ENCODE measurements at regions not wholly inside any gene's neighbourhood (a gene's known extent, or its start where the extent isn't known, plus 50 kb on each side); places are given as distances from the start of the nearest gene placed in this dataset.

DNA sequence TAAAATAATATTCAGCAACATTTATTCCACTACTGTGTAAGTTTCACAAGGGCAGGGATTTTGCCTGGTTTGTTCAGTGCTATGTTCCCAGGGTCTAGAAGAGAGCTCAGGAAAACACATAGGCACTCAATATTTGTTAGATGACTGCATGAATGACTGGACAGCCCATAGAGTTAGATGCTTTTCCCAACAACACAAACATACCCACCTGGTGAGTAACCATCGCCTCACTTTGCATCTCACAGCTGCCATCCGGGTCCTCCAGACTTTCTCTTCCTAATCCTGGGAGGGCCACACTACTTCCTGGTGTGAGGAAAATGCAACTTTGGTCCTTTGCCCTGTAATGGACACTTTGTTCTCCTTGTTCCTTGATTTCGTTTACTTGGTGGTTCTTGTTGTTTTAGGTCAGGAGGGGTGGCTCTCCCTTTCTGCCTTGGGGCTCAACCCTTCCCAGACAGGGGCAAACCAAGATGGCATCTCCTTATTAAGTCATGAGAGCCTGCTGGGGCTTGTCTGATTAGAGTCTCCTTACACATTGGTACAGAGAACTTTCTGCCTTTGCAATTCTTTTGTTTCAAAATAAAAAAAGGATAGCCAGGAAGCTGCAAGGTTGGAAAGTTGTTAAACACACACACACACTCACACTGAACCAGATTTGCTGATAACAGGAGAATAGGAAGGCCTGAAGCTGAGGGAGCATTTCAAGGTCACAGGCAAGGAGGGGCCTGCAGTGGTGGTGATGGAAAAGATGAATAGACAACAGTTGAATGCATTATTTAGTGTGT lies 190.6 kb downstream of the MID1IP1 start:
- DNase-seq = no peak
- Histone ChIP-seq H3K4me1 (ENCODE audit: control insufficient read depth in 1 of 2, insufficient read depth in 2 of 2, low read depth in 1 of 2, low read length in 1 of 2) (no peaks in the 10 kb centered on the region; a peak in 1 of 4 replicates), H4K20me1 (ENCODE audit: insufficient read depth) (no peaks in the 10 kb centered on the region), H2AFZ (ENCODE audit: low read depth) (no peak overlapping the region), H3K9me3 (no peaks in the 10 kb centered on the region), H3K9me2 (no peaks in the 10 kb centered on the region), H3K79me2 (ENCODE audit: insufficient read depth) (no peaks in the 10 kb centered on the region), H3K4me2 (no peak overlapping the region), H3K4me3 (ENCODE audit: low read depth in 2 of 2, low read length in 1 of 2) (no peak overlapping the region), H3K36me3 (replicated peaks in 1 of 2; ENCODE audit: control insufficient read depth in 1 of 2, insufficient read depth in 2 of 2, low read length in 1 of 2) (no peaks in the 10 kb centered on the region), H3F3A (replicated peaks; ENCODE audit: insufficient read depth) (no peaks in the 10 kb centered on the region), H3K27me3 (ENCODE audit: insufficient read depth) (no peaks in the 10 kb centered on the region), H3K9ac (no peak overlapping the region), H3K27ac (ENCODE audit: low read depth in 2 of 2, low read length in 1 of 2) (no peak overlapping the region)
- TF ChIP-seq RCOR1 (IDR thresholded peaks at IDR 0.05; ENCODE audit: low read length) (no peak), POLR2AphosphoS5 (IDR thresholded peaks at IDR 0.05; ENCODE audit: low read depth, low read length) (no peak), FOSL2 (IDR thresholded peaks at IDR 0.05; ENCODE audit: borderline replicate concordance, low read depth) (no peak), CHD2 (IDR thresholded peaks at IDR 0.05; ENCODE audit: low read length, partially characterized antibody) (no peak), GATA2 (CRISPR knock-in tag; IDR thresholded peaks at IDR 0.05) (no peak), JUND (IDR thresholded peaks at IDR 0.05) (no peak), EP300 (IDR thresholded peaks at IDR 0.05; ENCODE audit: borderline replicate concordance in 1 of 2, low read depth in 1 of 2, low read length in 1 of 2) (no peak), FOXJ3 (CRISPR knock-in tag; IDR thresholded peaks at IDR 0.05) (no peak), MXI1 (IDR thresholded peaks at IDR 0.05; ENCODE audit: low read depth, low read length) (no peak)
- TF ChIP-seq, protein P1, sequence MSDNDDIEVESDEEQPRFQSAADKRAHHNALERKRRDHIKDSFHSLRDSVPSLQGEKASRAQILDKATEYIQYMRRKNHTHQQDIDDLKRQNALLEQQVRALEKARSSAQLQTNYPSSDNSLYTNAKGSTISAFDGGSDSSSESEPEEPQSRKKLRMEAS (IDR thresholded peaks at IDR 0.05; ENCODE audit: low read depth) = no peak
- TF ChIP-seq, protein P2, sequence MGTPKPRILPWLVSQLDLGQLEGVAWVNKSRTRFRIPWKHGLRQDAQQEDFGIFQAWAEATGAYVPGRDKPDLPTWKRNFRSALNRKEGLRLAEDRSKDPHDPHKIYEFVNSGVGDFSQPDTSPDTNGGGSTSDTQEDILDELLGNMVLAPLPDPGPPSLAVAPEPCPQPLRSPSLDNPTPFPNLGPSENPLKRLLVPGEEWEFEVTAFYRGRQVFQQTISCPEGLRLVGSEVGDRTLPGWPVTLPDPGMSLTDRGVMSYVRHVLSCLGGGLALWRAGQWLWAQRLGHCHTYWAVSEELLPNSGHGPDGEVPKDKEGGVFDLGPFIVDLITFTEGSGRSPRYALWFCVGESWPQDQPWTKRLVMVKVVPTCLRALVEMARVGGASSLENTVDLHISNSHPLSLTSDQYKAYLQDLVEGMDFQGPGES (IDR thresholded peaks at IDR 0.05; ENCODE audit: low read depth, low read length) = no peak
- WGBS (ENCODE audit: low lambda C conversion rate) = 23% methylated on average over 3 of the region's 3 CpGs
- ChIA-PET POLR2A (interaction anchor here (1.4 kb wide), 1 partner anchor 186 kb away, joined by 4 read pairs; no protein-coding TSS in a partner anchor), CTCF (interaction anchor here (1.0 kb wide), 1 partner anchor 8 kb away, joined by 3 read pairs; no protein-coding TSS in a partner anchor)

DNA sequence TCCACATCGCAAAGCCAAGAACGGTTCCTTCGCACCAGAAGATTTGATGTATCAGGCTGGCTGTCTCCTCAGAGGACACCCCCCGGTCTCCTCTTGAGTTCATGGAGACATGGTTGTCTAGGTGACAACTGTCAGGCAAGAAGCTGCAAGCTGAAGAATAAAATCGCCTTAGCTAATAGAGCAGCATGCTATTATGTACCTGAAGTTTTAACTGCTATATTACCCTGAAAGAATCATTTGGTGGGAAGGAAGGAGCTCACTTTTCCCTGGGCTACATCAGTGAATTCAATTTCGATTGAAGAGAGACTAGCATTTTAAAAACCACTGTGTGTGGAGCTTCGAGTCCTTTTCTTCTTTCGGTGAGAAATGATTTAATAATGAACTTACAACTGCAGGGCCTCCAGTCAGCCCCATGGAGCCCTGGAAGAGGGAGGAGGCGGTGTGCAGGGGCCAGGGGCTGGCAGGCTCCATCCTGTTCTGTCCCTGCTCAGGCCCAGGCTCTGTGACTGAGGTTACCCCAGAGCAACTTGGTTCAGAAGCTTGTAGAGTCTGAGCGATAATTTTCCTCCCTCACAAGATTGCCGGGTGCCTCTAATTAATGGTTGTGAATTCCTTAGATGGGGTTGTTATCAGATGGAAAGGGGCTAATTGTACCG lies 191.3 kb downstream of the MID1IP1 start:
- no peak for DNase-seq
- no peaks in the 10 kb centered on the region; a peak in 1 of 4 replicates for H3K4me1 ChIP-seq (ENCODE audit: control insufficient read depth in 1 of 2, insufficient read depth in 2 of 2, low read depth in 1 of 2, low read length in 1 of 2)
- no peaks in the 10 kb centered on the region for H3K27me3 ChIP-seq (ENCODE audit: insufficient read depth)
- H3K9me3 ChIP-seq = no peaks in the 10 kb centered on the region
- no peak overlapping the region for H3K4me3 ChIP-seq (ENCODE audit: low read depth in 2 of 2, low read length in 1 of 2)
- no peaks in the 10 kb centered on the region for H3K79me2 ChIP-seq (ENCODE audit: insufficient read depth)
- H2AFZ ChIP-seq (ENCODE audit: low read depth) = no peak overlapping the region
- TF ChIP-seq, protein P3, sequence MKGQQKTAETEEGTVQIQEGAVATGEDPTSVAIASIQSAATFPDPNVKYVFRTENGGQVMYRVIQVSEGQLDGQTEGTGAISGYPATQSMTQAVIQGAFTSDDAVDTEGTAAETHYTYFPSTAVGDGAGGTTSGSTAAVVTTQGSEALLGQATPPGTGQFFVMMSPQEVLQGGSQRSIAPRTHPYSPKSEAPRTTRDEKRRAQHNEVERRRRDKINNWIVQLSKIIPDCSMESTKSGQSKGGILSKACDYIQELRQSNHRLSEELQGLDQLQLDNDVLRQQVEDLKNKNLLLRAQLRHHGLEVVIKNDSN (IDR thresholded peaks at IDR 0.05; ENCODE audit: borderline replicate concordance, low read depth) = no peak
- TF ChIP-seq TEAD4 (IDR thresholded peaks at IDR 0.05; ENCODE audit: borderline replicate concordance, insufficient read depth) = no peak
- no peak for TF ChIP-seq TCF12 (IDR thresholded peaks at IDR 0.05)
- CTCF ChIA-PET = no interaction called here
- H3K27ac ChIP-seq (ENCODE audit: low read depth in 2 of 2, low read length in 1 of 2) = no peak overlapping the region
- WGBS (ENCODE audit: low lambda C conversion rate) = 24% methylated on average over 12 of the region's 12 CpGs
- no peak overlapping the region for H3K4me2 ChIP-seq
- H3K36me3 ChIP-seq (replicated peaks in 1 of 2; ENCODE audit: control insufficient read depth in 1 of 2, insufficient read depth in 2 of 2, low read length in 1 of 2) = no peaks in the 10 kb centered on the region
- POLR2A ChIA-PET = interaction anchor here (1.4 kb wide), 1 partner anchor 186 kb away, joined by 4 read pairs; no protein-coding TSS in a partner anchor
- no peaks in the 10 kb centered on the region for H4K20me1 ChIP-seq (ENCODE audit: insufficient read depth)
- H3F3A ChIP-seq (replicated peaks; ENCODE audit: insufficient read depth) = no peaks in the 10 kb centered on the region
- H3K9me2 ChIP-seq = no peaks in the 10 kb centered on the region
- no peak overlapping the region for H3K9ac ChIP-seq
